ENCODE measurements at regions not wholly inside any gene's neighbourhood (a gene's known extent, or its start where the extent isn't known, plus 50 kb on each side); places are given as distances from the start of the nearest gene placed in this dataset.

DNA sequence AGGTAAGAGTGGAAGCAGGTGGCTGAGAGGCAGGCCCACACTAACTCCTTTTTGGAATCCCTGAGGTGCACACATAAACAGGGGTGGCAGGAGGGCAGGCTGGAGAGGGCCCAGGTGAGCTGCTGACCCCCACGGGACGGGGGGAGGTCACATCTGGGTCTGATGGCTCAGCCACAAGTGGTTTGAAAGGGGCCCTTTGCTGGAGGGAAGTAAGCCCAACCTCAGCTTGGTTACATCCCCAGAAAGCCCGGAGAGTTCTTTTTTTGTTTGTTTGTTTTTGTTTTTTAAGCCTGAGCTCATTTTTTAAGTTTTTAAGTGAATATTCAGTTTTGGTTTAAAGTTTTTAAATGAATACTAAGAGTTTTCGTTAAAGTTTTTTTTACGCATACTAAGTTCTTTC is 72.8 kb upstream of the CUX1 start:
- Histone ChIP-seq H3K9ac (replicated peaks; ENCODE audit: extremely low read depth, insufficient read depth, low read length) (no peak overlapping the region), H3K9me3 (replicated peaks; ENCODE audit: control insufficient read depth, insufficient read depth, low read length) (no peaks in the 10 kb centered on the region), H2AFZ (ENCODE audit: low read depth, low read length) (no peak overlapping the region), H4K20me1 (replicated peaks; ENCODE audit: control insufficient read depth, extremely low read depth, insufficient read depth, low read length) (no peaks in the 10 kb centered on the region), H3K4me3 (replicated peaks in 1 of 3; ENCODE audit: insufficient read depth in 1 of 3, low read depth in 1 of 3, low read length in 3 of 3) (no peak overlapping the region), H3K27me3 (ENCODE audit: control insufficient read depth in 2 of 2, insufficient read depth in 2 of 2, low read length in 2 of 2) (peaks cover 2 to 5% of the 10 kb centered on the region in 2 experiments), H3K9me1 (replicated peaks; ENCODE audit: control insufficient read depth, extremely low read depth, insufficient read depth, low read length) (no peaks in the 10 kb centered on the region), H3K4me1 (ENCODE audit: control insufficient read depth, extremely low read depth, insufficient read depth, low read length) (no peaks in the 10 kb centered on the region), H3K36me3 (ENCODE audit: control insufficient read depth in 2 of 2, extremely low read depth in 1 of 2, insufficient read depth in 2 of 2, low read length in 2 of 2) (no peaks in the 10 kb centered on the region), H3K79me2 (ENCODE audit: control insufficient read depth, insufficient read depth, low read length) (no peaks in the 10 kb centered on the region), H3K27ac (ENCODE audit: insufficient read depth, low read depth, low read length) (no peak overlapping the region), H3K4me2 (ENCODE audit: insufficient read depth, low read length) (no peak overlapping the region)
- dilution Hi-C loops (cut with MboI; ENCODE audit: extremely low pct_ligation_motif_present, low sequenced_read_pairs) = no loop called here
- no TSS peak for BruUV-seq (replicated peaks)
- intact Hi-C loops (cut with micrococcal nuclease) = loop anchor here (5.0 kb wide), 1 partner anchor 52 kb away; no protein-coding TSS in a partner anchor
- POLR2A ChIA-PET = no interaction called here
- no peak for DNase-seq (ENCODE audit: low read depth, low spot score)
- FAIRE-seq = no peak
- CTCF ChIA-PET = interaction anchor here (0.9 to 3.0 kb wide), 9 partner anchors 11 to 491 kb away, joined by 3 to 25 read pairs (median 3); no protein-coding TSS in a partner anchor
- TF ChIP-seq, protein P1, sequence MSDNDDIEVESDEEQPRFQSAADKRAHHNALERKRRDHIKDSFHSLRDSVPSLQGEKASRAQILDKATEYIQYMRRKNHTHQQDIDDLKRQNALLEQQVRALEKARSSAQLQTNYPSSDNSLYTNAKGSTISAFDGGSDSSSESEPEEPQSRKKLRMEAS (IDR thresholded peaks at IDR 0.05; ENCODE audit: insufficient read depth, insufficient read length) = no peak
- no peak for TF ChIP-seq JUN (IDR thresholded peaks at IDR 0.05; ENCODE audit: borderline replicate concordance, insufficient read depth, insufficient read length, low read depth)
- TF ChIP-seq, protein P2, sequence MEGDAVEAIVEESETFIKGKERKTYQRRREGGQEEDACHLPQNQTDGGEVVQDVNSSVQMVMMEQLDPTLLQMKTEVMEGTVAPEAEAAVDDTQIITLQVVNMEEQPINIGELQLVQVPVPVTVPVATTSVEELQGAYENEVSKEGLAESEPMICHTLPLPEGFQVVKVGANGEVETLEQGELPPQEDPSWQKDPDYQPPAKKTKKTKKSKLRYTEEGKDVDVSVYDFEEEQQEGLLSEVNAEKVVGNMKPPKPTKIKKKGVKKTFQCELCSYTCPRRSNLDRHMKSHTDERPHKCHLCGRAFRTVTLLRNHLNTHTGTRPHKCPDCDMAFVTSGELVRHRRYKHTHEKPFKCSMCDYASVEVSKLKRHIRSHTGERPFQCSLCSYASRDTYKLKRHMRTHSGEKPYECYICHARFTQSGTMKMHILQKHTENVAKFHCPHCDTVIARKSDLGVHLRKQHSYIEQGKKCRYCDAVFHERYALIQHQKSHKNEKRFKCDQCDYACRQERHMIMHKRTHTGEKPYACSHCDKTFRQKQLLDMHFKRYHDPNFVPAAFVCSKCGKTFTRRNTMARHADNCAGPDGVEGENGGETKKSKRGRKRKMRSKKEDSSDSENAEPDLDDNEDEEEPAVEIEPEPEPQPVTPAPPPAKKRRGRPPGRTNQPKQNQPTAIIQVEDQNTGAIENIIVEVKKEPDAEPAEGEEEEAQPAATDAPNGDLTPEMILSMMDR (IDR thresholded peaks at IDR 0.05; ENCODE audit: extremely low read depth in 1 of 2, insufficient read depth in 1 of 2, low read depth in 1 of 2, low read length in 2 of 2) = no peak

DNA sequence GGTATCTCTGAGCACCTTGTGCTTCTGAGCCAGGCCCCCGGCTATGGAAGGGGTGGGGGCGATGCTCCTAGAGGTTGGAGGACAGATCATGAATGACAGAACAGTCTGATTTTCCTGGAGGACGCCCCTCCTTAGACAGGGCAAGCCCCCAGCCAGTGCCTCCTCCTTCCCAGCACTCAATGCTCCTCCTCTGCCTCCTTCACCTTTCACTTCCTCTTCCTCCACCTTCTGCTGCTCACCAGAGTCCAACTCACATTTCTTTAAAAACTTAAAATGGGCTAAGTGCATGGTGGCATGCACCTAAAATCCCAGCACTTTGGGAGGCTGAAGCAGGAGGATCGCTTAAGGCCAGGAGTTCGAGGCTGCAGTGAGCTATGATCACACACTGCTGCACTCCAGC is 71.1 kb upstream of the CUX1 start:
- no peaks in the 10 kb centered on the region for H3K36me3 ChIP-seq (ENCODE audit: control insufficient read depth in 2 of 2, extremely low read depth in 1 of 2, insufficient read depth in 2 of 2, low read length in 2 of 2)
- H3K79me2 ChIP-seq (ENCODE audit: control insufficient read depth, insufficient read depth, low read length) = no peaks in the 10 kb centered on the region
- DNase-seq (ENCODE audit: low read depth, low spot score) = no peak
- no peaks in the 10 kb centered on the region for H3K4me1 ChIP-seq (ENCODE audit: control insufficient read depth, extremely low read depth, insufficient read depth, low read length)
- no peaks in the 10 kb centered on the region for H4K20me1 ChIP-seq (replicated peaks; ENCODE audit: control insufficient read depth, extremely low read depth, insufficient read depth, low read length)
- H2AFZ ChIP-seq (ENCODE audit: low read depth, low read length) = no peak overlapping the region
- ChIA-PET POLR2A (no interaction called here), CTCF (interaction anchor here (1.3 kb wide), 1 partner anchor 12 kb away, joined by 5 read pairs; no protein-coding TSS in a partner anchor)
- no peaks in the 10 kb centered on the region for H3K9me1 ChIP-seq (replicated peaks; ENCODE audit: control insufficient read depth, extremely low read depth, insufficient read depth, low read length)
- BruUV-seq (replicated peaks) = no TSS peak
- no peak overlapping the region for H3K4me3 ChIP-seq (replicated peaks in 1 of 3; ENCODE audit: insufficient read depth in 1 of 3, low read depth in 1 of 3, low read length in 3 of 3)
- no peak for FAIRE-seq
- intact Hi-C loops (cut with micrococcal nuclease) = no loop called here
- H3K27ac ChIP-seq (ENCODE audit: insufficient read depth, low read depth, low read length) = no peak overlapping the region
- H3K27me3 ChIP-seq (ENCODE audit: control insufficient read depth in 2 of 2, insufficient read depth in 2 of 2, low read length in 2 of 2) = peaks cover 2 to 3% of the 10 kb centered on the region in 2 experiments
- dilution Hi-C loops (cut with MboI; ENCODE audit: extremely low pct_ligation_motif_present, low sequenced_read_pairs) = no loop called here
- no peaks in the 10 kb centered on the region for H3K9me3 ChIP-seq (replicated peaks; ENCODE audit: control insufficient read depth, insufficient read depth, low read length)
- no peak overlapping the region for H3K9ac ChIP-seq (replicated peaks; ENCODE audit: extremely low read depth, insufficient read depth, low read length)
- no peak overlapping the region for H3K4me2 ChIP-seq (ENCODE audit: insufficient read depth, low read length)
- TF ChIP-seq, protein P1 (IDR thresholded peaks at IDR 0.05; ENCODE audit: insufficient read depth, insufficient read length) = no peak
